SK-N-SH treated with all-trans-retinoic acid at 6 μM for 48 hours (cell line): ENCODE measurements at regions not wholly inside any gene's neighbourhood (a gene's known extent, or its start where the extent isn't known, plus 50 kb on each side); places are given as distances from the start of the nearest gene placed in this dataset.

Source experiments
- CREB5 ChIP-seq: fragments of 250-450 bp; sonication (Bioruptor Pico); IDR thresholded peaks from 2 replicates; pipeline ENCODE4 v1.5.1; 2020; ENCODE audit warnings: low read depth, mild to moderate bottlenecking, moderate library complexity
- CSDC2 ChIP-seq: fragments of 250-450 bp; sonication (Bioruptor Pico); IDR thresholded peaks from 2 replicates; pipeline ENCODE4 v1.5.0; 2020; ENCODE audit warnings: mild to moderate bottlenecking, moderate library complexity
- GLIS3 ChIP-seq: fragments of 250-450 bp; sonication (Bioruptor Pico); IDR thresholded peaks from 2 replicates; pipeline ENCODE4 v1.5.0; 2020; ENCODE audit warnings: mild to moderate bottlenecking, moderate library complexity
- TF ChIP-seq, protein P1 (sequence below): fragments of 250-450 bp; sonication (Bioruptor Pico); IDR thresholded peaks from 2 replicates; pipeline ENCODE4 v1.8.0; 2021; ENCODE audit warnings: low read depth, mild to moderate bottlenecking, moderate library complexity, borderline replicate concordance

GRCh38 chr17:71900621-71901229 lies 220.1 kb upstream of the SOX9 start:
- no peak for TF ChIP-seq CREB5 (CRISPR knock-in tag)
- TF ChIP-seq GLIS3 = no peak
- TF ChIP-seq CSDC2 (CRISPR knock-in tag) = no peak
- TF ChIP-seq, protein P1, sequence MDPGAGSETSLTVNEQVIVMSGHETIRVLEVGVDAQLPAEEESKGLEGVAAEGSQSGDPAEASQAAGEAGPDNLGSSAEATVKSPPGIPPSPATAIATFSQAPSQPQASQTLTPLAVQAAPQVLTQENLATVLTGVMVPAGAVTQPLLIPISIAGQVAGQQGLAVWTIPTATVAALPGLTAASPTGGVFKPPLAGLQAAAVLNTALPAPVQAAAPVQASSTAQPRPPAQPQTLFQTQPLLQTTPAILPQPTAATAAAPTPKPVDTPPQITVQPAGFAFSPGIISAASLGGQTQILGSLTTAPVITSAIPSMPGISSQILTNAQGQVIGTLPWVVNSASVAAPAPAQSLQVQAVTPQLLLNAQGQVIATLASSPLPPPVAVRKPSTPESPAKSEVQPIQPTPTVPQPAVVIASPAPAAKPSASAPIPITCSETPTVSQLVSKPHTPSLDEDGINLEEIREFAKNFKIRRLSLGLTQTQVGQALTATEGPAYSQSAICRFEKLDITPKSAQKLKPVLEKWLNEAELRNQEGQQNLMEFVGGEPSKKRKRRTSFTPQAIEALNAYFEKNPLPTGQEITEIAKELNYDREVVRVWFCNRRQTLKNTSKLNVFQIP = no peak
